HepG2 (cell line): ENCODE measurements at regions not wholly inside any gene's neighbourhood (a gene's known extent, or its start where the extent isn't known, plus 50 kb on each side); places are given as distances from the start of the nearest gene placed in this dataset.
A peak's percentile ranks its signal among the peaks of the same experiment; 100 is the strongest.

Experiments
- ADNP ChIP-seq: sonication (generic); formaldehyde crosslinking; IDR thresholded peaks from 2 replicates; pipeline ENCODE4 v1.4.0; 2020; ENCODE audit warnings: missing genetic modification reagents
- GTF2F1 ChIP-seq: fragments of 150-350 bp; IDR thresholded peaks from 2 replicates; pipeline ENCODE4 v1.6.1; 2014; ENCODE audit warnings: low read length
- LRRFIP1 ChIP-seq: sonication (generic); formaldehyde crosslinking; conservative IDR thresholded peaks from 2 replicates; pipeline ENCODE4 v1.4.0; 2020; ENCODE audit warnings: missing genetic modification reagents
- MTA1 ChIP-seq: sonication (generic); formaldehyde crosslinking; IDR thresholded peaks from 2 replicates; pipeline ENCODE4 v1.4.0; 2020; ENCODE audit warnings: missing genetic modification reagents, mild to moderate bottlenecking, borderline replicate concordance
- MXD4 ChIP-seq: IDR thresholded peaks from 2 replicates; pipeline ENCODE4 v1.6.1; 2016; ENCODE audit warnings: mild to moderate bottlenecking, missing biosample characterization, missing genetic modification reagents
- MXI1 ChIP-seq: IDR thresholded peaks from 3 replicates; pipeline ENCODE4 v1.6.1; 2012; ENCODE audit warnings: low read depth, low read length, inconsistent platforms, borderline replicate concordance
- NFIC ChIP-seq: IDR thresholded peaks from 2 replicates; pipeline ENCODE4 v1.6.1; 2012; ENCODE audit warnings: mild to moderate bottlenecking, low read length, inconsistent platforms
- NKX3-1 ChIP-seq: sonication (generic); formaldehyde crosslinking; IDR thresholded peaks from 2 replicates; pipeline ENCODE4 v1.5.0; 2020; ENCODE audit warnings: missing genetic modification reagents
- NR2C2 ChIP-seq: sonication (generic); formaldehyde crosslinking; IDR thresholded peaks from 2 replicates; pipeline ENCODE4 v1.4.0; 2020; ENCODE audit warnings: missing genetic modification reagents, mild to moderate bottlenecking, moderate library complexity, borderline replicate concordance
- PHF20 ChIP-seq: sonication (generic); formaldehyde crosslinking; IDR thresholded peaks from 2 replicates; pipeline ENCODE4 v1.5.0; 2020; ENCODE audit warnings: mild to moderate bottlenecking, missing genetic modification reagents
- SP5 ChIP-seq: IDR thresholded peaks from 2 replicates; pipeline ENCODE4 v1.6.1; 2016; ENCODE audit warnings: low read depth, borderline replicate concordance
- SRY ChIP-seq: sonication (generic); formaldehyde crosslinking; IDR thresholded peaks from 2 replicates; pipeline ENCODE4 v1.8.0; 2022; ENCODE audit warnings: mild to moderate bottlenecking, missing genetic modification reagents
- ZNF629 ChIP-seq: sonication (generic); formaldehyde crosslinking; conservative IDR thresholded peaks from 2 replicates; pipeline ENCODE4 v1.5.0; 2020; ENCODE audit warnings: missing genetic modification reagents
- ZNF781 ChIP-seq: sonication (generic); formaldehyde crosslinking; IDR thresholded peaks from 2 replicates; pipeline ENCODE4 v1.5.1; 2020; ENCODE audit warnings: borderline replicate concordance, mild to moderate bottlenecking, missing genetic modification reagents; ENCODE audit errors: not compliant biosample characterization
- TF ChIP-seq, protein P1 (sequence below): sonication (generic); formaldehyde crosslinking; IDR thresholded peaks from 2 replicates; pipeline ENCODE4 v1.8.0; 2022; ENCODE audit warnings: low read depth, missing genetic modification reagents

DNA sequence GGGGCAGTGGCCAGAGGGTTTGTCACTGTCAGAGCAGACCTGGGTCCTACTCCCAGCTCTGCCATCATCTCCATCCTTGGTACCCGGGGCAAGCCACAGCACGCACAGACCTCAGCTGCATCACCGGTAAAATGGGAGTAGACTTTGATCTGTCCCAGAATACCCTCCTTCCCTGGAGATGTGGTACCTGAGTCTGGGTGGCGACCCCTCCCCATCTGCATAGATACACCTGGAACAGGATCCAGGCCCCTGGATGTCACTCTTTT lies 64.0 kb downstream of the ZFP36L2 start (continued):
- TF ChIP-seq SP5 (no peak), MXI1 (0 out of 3 replicates have a peak, but pooled peaks have one; percentile 0), NKX3-1 (no peak), SRY (0 out of 2 replicates have a peak, but pooled peaks have one; percentile 69), LRRFIP1 (CRISPR knock-in tag) (no peak), MXD4 (CRISPR knock-in tag) (no peak), NFIC (no peak), ZNF629 (CRISPR knock-in tag) (peak; percentile 86), GTF2F1 (no peak), NR2C2 (CRISPR knock-in tag) (0 out of 2 replicates have a peak, but pooled peaks have one; percentile 1), MTA1 (no peak), PHF20 (CRISPR knock-in tag) (0 out of 2 replicates have a peak, but pooled peaks have one; percentile 7), ADNP (CRISPR knock-in tag) (no peak), ZNF781 (CRISPR knock-in tag) (peak; percentile 40)
- TF ChIP-seq, protein P1, sequence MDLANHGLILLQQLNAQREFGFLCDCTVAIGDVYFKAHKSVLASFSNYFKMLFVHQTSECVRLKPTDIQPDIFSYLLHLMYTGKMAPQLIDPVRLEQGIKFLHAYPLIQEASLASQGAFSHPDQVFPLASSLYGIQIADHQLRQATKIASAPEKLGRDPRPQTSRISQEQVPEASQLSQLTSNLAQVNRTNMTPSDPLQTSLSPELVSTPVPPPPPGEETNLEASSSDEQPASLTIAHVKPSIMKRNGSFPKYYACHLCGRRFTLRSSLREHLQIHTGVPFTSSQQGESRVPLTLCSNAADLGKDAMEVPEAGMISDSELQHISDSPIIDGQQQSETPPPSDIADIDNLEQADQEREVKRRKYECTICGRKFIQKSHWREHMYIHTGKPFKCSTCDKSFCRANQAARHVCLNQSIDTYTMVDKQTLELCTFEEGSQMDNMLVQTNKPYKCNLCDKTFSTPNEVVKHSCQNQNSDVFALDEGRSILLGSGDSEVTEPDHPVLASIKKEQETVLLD (CRISPR knock-in tag) = 0 out of 2 replicates have a peak, but pooled peaks have one; percentile 22
